WI38 (cell line): ENCODE measurements at regions not wholly inside any gene's neighbourhood (a gene's known extent, or its start where the extent isn't known, plus 50 kb on each side); places are given as distances from the start of the nearest gene placed in this dataset.
"Not testable (repeated sequence)": the region's sequence is repeated elsewhere in the genome, so short reads cannot be mapped to it uniquely, and the experiment has no call there.

Experiments
- H3K4me3 ChIP-seq: 2 replicates; pipeline ENCODE4 v1.5.1; 2011; ENCODE audit warnings: low read depth, mild to moderate bottlenecking, control low read depth, low read length
- CTCF ChIP-seq: IDR thresholded peaks from 2 replicates; pipeline ENCODE4 v1.5.1; 2012; ENCODE audit warnings: low read depth, mild to moderate bottlenecking, control low read depth, low read length

- H3K4me3 ChIP-seq: no peak overlapping the region
- TF ChIP-seq CTCF: no peak
These were observed 155.8 kb upstream of the AFDN start for GRCh38 chr6:167670938-167671338.

GRCh38 chr6:167671379-167671976 is 155.2 kb upstream of the AFDN start:
- not testable (repeated sequence) for H3K4me3 ChIP-seq

- TF ChIP-seq CTCF: no peak
- no peak overlapping the region for H3K4me3 ChIP-seq
These were observed 154.6 kb upstream of the AFDN start for GRCh38 chr6:167671977-167672687.

- no peak for TF ChIP-seq CTCF
- H3K4me3 ChIP-seq: no peak overlapping the region
These were observed 154.0 kb upstream of the AFDN start for GRCh38 chr6:167672738-167673137.

GRCh38 chr6:167673946-167674345 is 152.8 kb upstream of the AFDN start:
- TF ChIP-seq CTCF: no peak

GRCh38 chr6:167674486-167674885 is 152.2 kb upstream of the AFDN start:
- TF ChIP-seq CTCF: no peak
- H3K4me3 ChIP-seq: no peak overlapping the region

More at GRCh38 chr6:167673946-167674345, 152.8 kb upstream of the AFDN start:
- no peak overlapping the region for H3K4me3 ChIP-seq

GRCh38 chr6:167676000-167676665 is 150.6 kb upstream of the AFDN start:
- no peak for TF ChIP-seq CTCF
- H3K4me3 ChIP-seq: no peak overlapping the region
